Putamen (tissue), 1 donor: ENCODE measurements at regions not wholly inside any gene's neighbourhood (a gene's known extent, or its start where the extent isn't known, plus 50 kb on each side); places are given as distances from the start of the nearest gene placed in this dataset.

ENCODE experiments used
- DNase-seq: peaks from one replicate; pipeline ENCODE4 v3.0.0-alpha.2; 2016; ENCODE audit warnings: low spot score

DNA sequence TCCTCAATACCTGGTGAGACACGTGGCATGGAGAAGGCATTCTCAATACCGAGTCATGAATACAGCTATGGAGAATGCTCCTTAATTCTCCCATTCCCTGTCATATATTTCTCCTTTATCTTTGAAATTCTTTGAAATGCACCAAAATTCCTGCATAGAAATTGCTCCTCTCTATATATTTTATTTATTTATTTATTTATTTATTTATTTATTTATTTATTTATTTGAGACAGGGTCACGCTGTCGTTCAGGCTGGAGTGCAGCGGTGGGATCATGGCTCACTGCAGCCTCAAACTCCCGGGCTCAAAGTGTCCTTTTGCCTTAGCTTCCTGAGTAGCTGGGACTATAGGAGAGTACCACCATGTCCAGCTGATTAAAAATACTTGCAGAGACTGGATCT, 190.3 kb upstream of the MAF start:
- no peak for DNase-seq

DNA sequence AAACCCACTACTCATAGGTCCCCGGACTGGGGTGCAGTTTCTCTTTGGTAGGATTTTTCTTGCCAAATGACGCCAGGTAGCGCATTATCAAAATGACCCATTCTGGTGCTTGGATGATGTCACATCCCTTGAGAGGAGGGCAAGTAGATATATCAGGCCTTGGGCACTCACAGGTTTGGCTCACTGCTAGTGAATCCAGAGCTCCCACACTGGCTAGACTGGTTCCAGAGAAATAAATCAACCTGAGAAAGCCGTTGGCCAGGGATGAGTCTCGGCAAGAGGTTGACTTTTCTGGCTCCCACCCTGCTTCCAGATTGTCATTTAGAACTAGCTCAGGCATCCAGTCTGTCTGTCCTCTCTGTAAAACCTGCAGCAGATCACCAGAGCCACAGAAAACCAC, 188.4 kb upstream of the MAF start:
- DNase-seq: no peak

DNA sequence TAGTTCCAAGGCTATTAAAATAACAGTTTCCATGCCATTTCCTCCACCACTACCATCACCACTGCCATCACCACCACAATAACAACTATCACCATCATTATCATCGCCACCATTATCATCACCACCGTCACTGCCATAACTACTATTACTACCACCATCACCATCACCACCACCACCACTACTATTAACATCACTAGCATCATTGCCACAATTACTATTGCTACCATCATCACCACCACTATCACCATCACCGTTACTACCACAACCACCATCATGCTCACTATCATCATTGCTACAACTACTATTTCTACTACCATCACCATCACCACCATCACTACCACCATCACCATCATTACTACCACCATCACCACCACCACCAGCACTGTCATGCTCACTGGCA, 185.9 kb upstream of the MAF start:
- DNase-seq: no peak

DNA sequence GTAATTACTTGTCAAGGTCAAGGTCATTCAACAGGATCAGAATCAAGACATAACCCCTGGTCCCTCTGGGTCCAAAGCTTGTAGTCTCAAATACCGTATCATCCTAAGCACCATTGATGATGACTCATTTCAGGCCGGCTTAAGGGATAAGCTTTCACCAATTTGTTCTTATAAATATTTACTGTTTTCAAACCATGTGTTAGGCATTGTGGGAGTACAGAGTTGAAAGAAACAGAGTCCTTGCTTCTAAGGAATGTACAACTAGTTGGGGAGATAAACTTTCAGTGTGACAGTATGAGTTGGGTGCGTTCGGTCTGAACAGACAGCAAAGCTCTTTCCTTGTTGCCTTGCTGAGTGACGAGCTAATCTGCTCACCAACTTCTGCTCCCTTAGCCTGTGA, 183.5 kb upstream of the MAF start:
- DNase-seq: no peak

DNA sequence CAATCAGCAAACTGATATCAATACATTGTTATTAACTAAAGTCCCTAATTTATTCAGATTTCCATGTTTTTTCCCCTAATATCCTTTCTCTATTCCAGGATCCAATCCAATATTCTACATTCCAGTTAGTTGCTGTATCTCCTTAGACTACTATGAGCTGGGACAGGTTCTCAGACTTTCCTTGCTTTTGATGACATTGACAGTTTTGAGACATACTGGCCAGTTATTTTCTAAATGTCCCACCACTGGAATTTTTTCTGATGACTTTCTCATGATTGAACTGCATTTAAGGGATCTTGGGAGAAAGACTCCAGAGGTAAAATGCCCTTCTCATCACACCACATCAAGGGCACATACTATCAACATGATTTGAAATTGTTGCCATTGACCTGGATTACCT, 177.1 kb upstream of the MAF start:
- no peak for DNase-seq

DNA sequence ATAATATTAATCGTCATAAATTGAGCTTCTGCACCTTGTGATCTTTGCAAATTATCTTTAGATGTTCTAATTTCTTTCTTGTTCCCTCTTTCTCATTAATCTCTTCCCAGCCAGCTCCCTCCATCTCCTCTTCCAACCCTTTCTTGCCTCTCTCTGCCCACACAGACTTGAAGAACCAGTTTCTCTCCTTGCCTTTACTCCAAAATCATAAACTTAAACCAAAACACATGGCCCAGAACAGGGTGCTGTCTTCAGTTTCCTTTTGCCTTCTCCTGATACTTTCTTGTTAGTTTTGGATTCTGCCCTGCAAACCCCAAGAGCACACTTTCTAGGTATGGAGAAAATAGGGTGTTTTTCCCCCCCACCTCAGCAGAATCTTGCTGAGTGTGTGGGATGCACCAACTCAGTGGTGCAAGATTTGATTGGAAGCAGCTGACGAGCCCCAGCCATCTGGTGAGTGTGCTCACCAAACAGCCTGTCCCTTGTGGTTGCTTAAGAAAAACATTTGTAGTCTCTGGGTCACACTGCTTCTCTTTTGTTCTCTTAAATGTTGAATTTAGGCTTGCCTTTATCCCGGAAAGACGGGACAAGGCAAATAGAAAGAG, 175.8 kb upstream of the MAF start:
- DNase-seq: no peak

DNA sequence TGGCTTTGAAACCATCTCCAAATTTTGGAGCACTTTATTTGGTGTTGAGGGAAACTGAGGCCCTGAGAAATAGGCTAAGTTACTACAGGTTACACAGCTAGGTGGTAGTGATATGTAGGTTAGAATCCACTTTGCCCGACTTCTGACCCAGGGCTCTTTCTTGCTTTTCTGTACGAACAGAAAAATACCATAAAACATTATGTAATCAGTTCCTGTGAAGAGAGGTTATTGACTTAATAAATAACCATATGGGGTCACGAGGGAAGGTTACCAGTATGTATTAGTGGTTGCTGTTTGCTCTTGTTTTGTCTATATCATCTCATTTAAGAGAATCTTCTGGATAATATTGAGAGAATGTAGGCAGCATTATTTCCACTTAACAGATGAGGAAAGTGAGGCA, 172.2 kb upstream of the MAF start:
- no peak for DNase-seq

DNA sequence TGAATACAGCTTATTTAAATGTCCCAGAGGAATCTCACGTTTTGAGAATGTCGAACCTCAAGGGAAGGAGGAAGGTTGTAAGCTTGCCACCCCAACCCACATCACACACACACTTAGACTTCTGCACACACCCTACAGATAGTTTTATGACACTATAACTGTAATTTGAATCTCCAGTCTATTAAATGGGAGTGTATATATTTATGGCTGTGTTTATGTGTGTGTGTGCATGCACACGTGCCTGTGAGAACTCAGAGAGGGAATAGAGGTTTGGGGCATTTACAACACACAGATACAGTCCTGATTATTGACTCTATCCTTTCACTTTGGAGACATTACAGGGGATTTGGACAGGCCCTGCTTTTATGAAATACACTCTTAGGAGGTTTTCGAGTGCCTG, 171.5 kb upstream of the MAF start:
- no peak for DNase-seq

DNA sequence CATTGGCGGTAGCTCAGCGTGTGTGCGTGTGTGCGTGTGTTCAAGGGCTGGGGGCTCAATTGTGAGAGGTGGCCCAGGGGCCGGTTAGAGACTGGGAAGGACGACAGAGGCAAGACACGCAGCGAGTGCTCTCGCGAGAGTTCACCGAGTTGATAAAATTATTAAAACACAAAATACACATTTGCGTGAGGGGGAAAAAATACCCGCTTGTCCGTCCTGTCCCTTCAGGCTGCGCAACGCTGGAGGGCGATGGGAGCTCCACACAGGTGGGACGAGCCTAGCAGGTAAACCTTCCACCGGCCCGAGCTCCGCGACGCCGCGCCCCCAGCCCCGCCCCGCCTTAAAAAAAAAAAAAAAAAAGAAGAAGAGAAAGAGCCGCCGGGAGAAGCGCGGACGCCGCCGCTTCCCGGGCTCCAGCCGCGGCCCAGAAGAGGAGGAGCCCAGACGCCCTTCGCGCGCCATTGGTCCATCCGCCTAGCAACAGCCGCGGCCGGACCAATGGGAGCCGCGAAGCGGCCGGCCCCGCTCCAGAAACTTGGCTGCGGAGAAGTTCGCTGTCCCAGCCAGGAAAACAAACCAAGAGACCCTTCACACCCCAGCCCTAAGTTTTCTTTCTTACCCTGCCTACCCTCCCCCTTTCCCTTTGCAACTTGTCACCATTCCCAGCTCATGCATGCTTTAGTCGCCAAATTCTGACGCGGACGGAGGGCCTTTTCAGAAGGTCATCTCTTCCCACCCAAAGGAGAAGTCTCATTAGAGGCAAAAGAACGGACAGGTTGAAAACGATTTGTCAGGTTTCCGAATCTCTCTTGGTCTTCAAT, 169.9 kb upstream of the MAF start:
- DNase-seq: peak; percentile 76

DNA sequence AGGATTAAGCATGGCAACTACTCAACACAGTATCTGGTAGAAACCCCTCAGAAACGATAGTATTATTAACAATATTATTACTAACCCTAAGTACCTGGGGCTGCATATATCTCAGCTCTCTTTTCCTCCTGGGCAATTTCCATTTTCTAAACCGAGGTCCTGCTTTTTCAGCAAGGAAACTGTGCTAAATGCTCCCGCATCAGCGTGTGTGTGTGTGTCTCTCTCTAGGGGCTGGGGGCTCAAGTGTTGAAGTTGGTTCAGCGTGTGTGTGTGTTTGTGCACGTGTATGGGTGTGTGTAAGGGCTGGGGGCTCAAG, 169.3 kb upstream of the MAF start:
- no peak for DNase-seq

DNA sequence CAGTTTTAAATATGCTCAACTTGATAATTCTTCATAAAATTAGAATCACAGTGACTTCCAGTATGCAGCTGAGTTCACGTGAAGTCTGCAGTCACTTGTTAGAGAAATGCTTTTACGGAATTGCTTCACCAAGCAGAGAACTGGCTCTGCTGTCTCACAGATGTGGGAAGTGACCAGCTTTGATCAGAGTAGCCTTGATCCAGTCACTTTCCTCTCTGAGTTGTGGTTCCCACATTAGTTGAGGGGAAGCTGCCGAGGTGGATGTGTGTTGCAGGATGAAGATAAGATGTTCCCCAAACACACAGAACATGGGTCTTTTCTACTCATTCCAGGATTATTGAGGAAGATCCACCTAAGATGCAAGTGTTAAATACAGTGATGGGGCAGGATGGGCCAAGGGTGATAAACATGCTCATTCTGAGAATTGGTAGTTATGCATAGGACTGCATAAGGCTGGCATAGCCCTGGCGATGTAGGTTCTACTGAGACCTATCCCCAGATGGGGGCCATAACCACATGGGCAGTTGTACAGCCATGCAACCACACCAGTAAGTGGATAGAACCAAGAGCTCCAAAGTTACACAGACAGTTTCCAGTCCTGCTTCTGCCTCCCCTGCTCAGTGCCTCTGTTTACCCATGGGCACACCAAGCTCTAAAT, 168.9 kb upstream of the MAF start:
- DNase-seq: no peak

DNA sequence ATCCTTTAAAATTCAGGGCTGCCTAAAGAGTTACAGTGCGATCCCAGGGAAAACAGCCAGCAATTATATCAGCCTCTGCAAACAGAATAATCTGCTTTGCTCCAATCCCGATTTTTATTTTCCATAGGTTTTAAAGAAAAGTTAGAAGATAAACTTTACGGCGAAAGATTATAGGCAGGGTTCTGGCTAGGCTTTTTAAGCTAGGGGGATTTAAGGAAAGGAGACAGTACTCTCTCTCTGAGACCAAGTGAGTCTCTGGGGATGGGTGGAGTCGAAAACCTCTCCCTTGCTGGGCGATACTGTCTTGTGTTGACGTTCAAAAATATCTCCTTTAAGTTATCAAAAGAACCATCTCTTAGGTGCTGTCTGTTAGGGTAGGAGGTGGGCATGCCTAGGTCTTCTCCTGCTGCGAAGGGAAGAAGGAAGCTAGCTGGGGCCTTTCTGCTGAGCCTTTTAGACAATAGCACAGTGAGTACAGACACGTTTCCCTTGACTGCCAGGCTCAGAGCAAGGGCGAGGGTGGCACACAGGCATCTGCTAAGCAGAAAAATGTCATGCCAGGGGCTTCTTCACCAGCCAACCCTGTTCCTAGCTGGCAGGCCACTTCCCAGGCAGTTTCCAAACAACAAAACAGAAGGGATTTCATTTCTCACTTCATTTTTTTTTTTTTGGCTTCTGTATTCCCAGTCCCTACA, 167.9 kb upstream of the MAF start:
- DNase-seq: no peak

DNA sequence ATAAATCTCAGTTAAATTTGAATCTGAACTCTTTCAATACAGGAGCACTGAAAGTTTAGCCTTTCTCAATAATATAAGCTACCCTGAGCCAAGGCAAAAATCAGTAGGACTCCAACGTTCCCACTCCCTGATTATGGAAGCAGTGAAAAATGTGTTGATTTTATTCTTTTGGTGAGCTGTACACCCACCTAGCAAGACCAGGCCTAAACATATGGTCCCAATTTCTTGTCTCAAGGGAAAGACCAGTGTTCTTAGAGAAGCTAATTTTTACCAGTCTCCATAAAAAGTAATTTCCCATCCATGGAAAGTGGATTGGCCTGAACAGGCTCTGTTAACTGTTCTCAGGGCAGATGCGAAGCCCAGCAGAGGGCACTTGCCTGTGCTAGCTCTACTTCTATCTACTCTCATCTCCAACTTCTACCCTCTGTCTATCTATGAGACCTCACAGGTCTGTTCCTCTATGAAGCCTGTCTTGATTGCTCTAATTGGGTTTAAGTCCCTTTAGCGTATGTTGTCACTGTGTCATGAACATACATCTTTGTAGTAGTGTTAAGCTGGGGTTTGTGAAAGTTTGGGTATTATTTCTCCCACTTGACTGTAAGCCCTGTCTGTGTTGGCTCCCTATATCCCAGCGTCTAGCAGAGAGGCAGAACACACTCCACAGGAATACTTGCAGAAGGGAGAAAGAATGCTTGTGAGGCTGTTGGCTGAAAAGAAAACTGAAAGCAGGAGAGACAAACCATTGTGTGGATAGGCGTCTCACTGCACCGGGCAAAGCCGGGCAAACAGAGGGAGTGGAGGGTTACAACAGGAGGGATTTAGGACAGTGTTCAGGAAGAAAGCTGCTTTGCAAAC, 167.1 kb upstream of the MAF start:
- no peak for DNase-seq

DNA sequence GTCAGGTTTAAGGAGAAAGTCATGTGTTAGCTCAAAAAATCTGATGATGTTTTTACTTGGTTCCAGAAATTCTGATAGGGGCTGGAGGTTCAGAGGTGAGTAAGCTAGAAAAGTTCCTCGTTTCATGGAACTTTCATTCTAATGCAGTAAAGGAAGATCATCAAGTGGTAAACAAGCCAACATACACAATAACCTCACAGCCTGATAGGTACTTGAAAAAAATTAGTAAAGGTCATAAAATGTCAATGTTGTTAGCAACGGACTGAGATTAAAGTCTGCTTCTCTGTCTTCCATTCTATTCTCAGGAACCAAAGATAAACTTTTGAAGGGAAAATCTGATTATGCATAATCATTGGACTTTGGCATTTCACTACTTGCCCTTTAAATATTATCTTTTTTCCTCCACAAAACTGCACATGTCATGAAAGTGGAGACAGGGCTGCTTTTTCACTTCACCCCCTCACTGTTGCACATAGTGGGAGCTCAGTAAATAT, 165.4 kb upstream of the MAF start:
- DNase-seq: no peak

DNA sequence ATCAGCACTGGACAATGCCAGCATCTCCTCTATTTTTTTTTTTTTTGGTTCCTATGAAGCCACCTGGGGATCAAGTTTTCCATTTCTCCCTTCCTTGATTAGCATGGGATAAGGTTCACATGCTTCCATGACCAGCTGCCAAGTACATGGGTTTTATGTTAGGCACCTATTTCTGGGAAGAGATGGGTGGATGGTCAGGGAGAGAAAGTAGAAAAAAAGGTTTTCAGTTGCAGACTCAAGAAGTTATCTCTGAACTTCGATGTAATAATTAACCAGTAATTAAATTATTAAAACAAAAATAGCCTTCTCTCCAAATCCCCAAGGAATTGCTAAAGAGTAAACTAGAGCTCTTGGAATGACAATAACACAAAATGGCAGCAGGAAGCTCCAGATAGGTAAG, 164.9 kb upstream of the MAF start:
- DNase-seq: no peak

DNA sequence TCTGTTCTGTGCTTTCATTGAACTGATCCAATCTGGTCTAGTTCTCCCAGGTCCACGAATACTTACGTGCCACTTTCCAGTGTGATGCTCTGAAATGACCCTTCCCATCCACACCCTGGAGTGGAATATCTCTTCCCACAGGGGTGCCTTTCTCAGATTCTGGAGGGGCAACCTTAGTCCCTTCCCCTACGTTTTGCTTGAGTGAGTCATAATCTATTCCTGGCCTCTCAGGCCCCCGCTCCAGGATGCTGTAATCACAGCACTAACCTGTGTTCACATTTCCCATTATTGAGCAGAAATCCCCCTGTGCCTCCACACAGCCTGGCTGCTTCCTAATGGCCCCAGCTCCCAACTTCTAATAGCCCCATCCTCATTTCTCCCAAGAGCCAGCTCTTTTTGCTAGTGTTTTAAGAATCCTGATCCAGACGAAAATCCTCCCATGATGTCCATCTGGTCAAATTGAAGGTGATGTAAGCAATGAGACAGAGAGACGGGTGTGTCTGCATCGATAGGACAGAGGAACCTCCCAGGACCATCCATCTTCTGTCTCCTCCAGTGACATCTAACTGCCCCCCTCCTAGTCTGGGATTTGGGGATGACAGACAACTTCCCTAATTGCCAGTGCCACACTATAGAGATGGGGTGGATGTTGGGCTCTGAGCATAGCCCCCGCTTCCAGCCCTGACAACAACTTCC, 164.0 kb upstream of the MAF start:
- DNase-seq: no peak

DNA sequence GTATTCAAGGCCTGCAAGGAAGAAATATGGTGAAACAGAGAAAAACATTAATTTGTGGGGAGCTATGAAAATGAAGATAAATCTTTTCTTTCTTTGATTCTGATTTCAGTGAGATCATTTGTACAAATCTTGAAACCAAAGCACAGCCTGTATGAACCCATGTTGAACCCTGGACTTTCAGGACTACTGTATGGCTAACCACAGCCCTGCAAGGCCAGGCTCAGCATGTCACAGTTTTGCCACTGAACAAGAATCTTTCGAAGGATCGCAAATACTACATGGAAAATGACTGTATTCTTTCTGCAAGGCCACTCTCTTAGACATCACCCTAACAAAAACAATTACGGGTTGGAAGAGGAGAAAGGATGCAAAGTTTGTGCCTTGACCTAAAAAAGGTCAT, 161.7 kb upstream of the MAF start:
- no peak for DNase-seq

DNA sequence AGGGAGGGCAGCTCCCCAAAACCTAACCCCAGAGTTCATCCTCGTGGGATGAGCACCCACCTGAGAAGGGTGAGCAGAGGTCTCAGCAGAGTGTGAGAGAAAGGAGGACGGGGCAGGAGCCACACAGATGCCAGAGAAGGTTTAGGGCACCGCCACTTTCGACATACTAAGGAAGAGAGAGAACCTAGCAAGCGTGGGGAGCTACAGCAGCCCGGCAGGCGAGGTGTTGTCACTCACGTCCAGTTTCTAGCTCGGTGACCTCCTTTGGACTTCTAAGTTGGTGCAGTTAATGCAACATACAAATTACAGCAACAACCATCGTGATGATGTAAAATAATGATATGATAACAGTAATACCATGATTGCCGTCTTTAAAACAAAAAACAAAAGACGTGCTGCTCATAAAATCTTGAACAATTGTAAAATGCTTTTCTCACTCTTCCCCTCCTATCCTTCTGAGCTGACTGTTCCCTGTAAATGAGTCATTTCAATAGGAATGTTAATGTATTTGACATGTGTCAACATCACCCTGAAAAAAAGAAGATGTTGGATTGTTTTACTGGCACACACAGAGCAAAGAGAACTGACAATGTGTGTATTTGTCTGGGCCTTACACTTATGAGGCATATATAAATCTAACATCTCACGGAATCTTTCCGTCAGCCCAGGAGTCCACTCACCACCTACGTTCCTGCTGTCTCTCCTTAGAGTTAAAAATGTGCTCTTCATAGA, 158.2 kb upstream of the MAF start:
- no peak for DNase-seq

DNA sequence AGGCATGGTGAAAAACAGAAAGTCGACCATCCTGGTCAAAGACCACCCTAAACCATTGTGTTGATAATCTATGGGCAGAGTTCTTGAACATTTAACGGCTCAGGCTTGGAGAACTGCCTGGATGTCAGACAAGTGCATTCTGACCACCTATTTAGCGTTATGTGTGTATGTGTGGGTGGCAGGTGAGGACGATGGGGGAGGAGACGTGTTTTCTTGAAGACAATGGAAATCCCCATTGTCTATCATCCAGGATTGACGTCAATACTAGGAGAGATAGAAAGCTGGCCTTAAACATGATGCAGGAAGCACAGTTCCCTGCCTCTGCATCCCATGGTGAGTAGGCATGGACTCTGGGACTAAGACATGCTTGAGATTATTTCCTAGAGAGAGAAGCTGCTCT, 157.4 kb upstream of the MAF start:
- no peak for DNase-seq

DNA sequence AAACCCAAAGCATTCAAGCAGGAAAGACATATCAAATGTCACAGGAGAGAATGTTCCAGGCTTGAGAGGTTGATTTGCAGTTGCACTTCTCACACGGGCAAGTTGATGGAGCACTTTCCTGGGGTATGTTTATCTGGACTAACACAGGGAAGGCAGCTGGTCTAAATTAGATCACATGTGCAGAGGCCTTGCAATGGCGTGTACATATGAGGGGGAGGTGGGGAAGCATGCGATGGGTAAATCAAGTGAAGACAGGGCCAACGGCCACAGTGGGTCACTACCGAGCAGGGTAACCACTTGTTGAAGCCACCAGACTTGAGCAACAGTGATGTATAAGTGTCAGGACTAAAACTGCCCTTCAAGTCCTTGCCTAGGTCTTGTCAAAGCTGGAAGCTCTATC, 156.6 kb upstream of the MAF start:
- DNase-seq: no peak

DNA sequence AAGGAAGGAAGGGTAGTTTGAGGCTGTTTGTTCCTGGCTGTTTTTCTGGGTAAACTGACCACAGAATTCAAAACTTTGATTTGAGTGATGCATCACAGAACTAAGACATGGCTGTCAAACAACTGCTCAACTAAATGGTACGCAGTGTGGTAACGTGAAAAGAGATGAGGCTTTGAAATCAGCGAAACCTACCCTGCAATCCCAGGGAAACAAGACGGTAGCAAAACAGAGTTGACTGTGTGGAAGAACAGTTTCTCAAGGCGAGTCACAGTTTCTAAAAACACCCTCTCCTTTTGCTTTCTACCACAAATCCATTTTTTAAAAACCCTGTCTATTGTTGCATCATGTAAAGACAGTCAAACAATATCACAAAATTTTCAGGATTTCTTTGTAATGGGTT, 156.0 kb upstream of the MAF start:
- no peak for DNase-seq
